RWPE2 (cell line): ENCODE measurements at regions not wholly inside any gene's neighbourhood (a gene's known extent, or its start where the extent isn't known, plus 50 kb on each side); places are given as distances from the start of the nearest gene placed in this dataset.

Experiments
- ATAC-seq: fragments of 200-7000 bp; cut with Tn5 transposase; 3 replicates; pipeline ENCODE4 v1.9.1; 2021; ENCODE audit warnings: low read depth
- DNase-seq: peaks from one replicate; pipeline ENCODE4 v3.0.0-alpha.2; 2020; ENCODE audit warnings: low spot score
- H3K27ac ChIP-seq: fragments of 450-650 bp; 2 replicates; pipeline ENCODE4 v1.5.1; 2017; ENCODE audit warnings: mild to moderate bottlenecking; ENCODE audit not compliant: poor library complexity, severe bottlenecking
- H3K27me3 ChIP-seq: fragments of 250-450 bp; sonication (Bioruptor Pico); 2 replicates; pipeline ENCODE4 v1.5.1; 2021; ENCODE audit warnings: mild to moderate bottlenecking, moderate library complexity; ENCODE audit not compliant: insufficient read depth, poor library complexity, severe bottlenecking
- H3K36me3 ChIP-seq: fragments of 250-450 bp; sonication (Bioruptor Pico); 2 replicates; pipeline ENCODE4 v1.5.1; 2020; ENCODE audit warnings: low read depth, mild to moderate bottlenecking, moderate library complexity
- H3K4me1 ChIP-seq: fragments of 250-450 bp; sonication (Bioruptor Pico); 2 replicates; pipeline ENCODE4 v1.5.1; 2021; ENCODE audit warnings: mild to moderate bottlenecking, moderate library complexity; ENCODE audit not compliant: insufficient read depth, poor library complexity, severe bottlenecking
- H3K4me3 ChIP-seq: fragments of 250-450 bp; sonication (Bioruptor Pico); 2 replicates; pipeline ENCODE4 v1.5.1; 2021; ENCODE audit warnings: mild to moderate bottlenecking, moderate library complexity; ENCODE audit not compliant: severe bottlenecking
- H3K9me3 ChIP-seq: fragments of 250-450 bp; sonication (Bioruptor Pico); 2 replicates; pipeline ENCODE4 v1.5.1; 2021; ENCODE audit warnings: mild to moderate bottlenecking, moderate library complexity; ENCODE audit not compliant: severe bottlenecking
- TF ChIP-seq, protein P1 (sequence below): fragments of 450-650 bp; IDR thresholded peaks from one replicate; pipeline ENCODE4 v1.5.1; 2017; ENCODE audit warnings: mild to moderate bottlenecking, moderate library complexity; ENCODE audit not compliant: poor library complexity, severe bottlenecking

DNA sequence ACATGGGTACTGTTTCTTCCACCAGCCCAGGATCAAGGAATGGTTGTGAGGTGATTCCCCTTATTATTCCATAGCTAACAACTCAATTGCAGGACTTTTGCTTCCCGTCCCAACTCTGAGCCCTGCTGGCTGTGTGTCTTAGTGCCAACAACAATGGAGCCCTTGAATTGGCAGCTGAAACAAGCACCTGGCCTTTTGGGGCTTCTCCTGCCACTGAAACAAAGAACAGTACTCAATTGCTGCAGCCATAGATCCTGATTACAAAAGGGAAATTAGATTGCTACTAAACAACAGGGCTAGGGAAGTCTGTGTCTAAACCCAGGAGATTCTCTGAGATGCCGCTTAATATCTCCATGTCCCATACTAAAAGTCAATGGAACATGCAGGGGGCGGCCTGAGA is 61.3 kb upstream of the CARMIL1 start:
- Histone ChIP-seq H3K27me3 (no peaks in the 10 kb centered on the region), H3K36me3 (no peaks in the 10 kb centered on the region), H3K9me3 (no peaks in the 10 kb centered on the region), H3K4me3 (no peak overlapping the region), H3K4me1 (peaks cover 15% of the 10 kb centered on the region), H3K27ac (no peak overlapping the region)
- no peak for ATAC-seq
- TF ChIP-seq, protein P1, sequence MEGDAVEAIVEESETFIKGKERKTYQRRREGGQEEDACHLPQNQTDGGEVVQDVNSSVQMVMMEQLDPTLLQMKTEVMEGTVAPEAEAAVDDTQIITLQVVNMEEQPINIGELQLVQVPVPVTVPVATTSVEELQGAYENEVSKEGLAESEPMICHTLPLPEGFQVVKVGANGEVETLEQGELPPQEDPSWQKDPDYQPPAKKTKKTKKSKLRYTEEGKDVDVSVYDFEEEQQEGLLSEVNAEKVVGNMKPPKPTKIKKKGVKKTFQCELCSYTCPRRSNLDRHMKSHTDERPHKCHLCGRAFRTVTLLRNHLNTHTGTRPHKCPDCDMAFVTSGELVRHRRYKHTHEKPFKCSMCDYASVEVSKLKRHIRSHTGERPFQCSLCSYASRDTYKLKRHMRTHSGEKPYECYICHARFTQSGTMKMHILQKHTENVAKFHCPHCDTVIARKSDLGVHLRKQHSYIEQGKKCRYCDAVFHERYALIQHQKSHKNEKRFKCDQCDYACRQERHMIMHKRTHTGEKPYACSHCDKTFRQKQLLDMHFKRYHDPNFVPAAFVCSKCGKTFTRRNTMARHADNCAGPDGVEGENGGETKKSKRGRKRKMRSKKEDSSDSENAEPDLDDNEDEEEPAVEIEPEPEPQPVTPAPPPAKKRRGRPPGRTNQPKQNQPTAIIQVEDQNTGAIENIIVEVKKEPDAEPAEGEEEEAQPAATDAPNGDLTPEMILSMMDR = no peak
- no peak for DNase-seq

DNA sequence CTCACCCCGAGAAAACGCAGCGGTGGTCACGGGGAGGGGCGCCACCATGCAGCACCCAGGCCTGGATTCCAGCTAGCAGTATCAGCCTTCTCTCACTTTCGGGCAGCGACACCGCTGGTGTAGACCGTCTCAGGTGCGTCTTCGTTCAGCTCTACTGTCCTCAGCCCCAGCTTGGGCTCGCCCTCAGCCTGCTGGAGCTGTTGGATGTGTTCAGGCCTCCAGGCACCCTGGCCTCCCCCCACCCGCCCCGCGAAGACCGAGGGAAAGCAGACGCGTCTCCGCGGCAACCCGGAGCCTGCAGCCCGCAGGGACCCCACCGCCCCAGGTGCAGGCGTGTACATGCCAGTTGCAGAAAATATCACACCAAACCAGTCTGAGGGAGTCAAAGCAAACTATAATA is 60.8 kb upstream of the CARMIL1 start:
- Histone ChIP-seq H3K36me3 (no peaks in the 10 kb centered on the region), H3K4me1 (peaks cover 17% of the 10 kb centered on the region), H3K9me3 (no peaks in the 10 kb centered on the region), H3K27me3 (no peaks in the 10 kb centered on the region), H3K27ac (peak overlapping the region; percentile 68), H3K4me3 (no peak overlapping the region)
- no peak for DNase-seq
- ATAC-seq = no peak
- TF ChIP-seq, protein P1 = no peak

DNA sequence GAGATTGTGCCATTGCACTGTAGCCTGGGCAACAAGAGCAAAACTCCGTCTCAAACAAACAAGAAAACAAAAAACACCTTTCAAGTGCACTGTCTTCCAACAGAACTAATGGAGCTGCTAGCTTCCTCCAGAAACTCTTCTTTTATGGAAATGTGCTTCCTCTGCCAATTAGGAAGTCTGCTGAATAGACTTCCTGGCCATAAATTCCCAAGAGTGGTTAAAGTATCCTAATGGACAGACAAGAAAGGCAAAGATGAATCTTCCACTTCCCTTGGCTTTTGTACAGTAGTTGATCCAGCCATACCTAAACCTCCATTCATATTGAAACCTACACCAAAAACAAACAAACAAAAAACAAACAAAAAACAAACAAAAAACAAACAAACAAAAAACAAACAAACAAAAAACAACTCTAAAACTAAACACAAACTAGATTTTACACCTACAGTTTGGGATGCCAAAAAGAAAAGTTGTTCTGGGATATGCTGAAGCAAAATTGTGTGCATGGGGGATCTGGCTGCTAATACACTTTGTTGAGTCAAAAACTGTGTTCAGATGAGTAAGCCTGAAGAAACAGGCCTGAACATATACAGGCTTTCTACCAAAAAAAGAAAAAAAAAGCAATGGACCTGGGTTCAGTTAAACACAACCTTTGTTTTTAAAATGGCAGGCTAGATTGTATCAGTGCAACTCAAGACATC is 59.8 kb upstream of the CARMIL1 start:
- TF ChIP-seq, protein P1 = no peak
- peaks cover 20% of the 10 kb centered on the region for H3K4me1 ChIP-seq
- H3K27ac ChIP-seq = peak overlapping the region; percentile 68
- no peak for DNase-seq
- H3K27me3 ChIP-seq = no peaks in the 10 kb centered on the region
- H3K36me3 ChIP-seq = no peaks in the 10 kb centered on the region
- H3K4me3 ChIP-seq = no peak overlapping the region
- no peaks in the 10 kb centered on the region for H3K9me3 ChIP-seq
- ATAC-seq = peak; percentile 45; the same call in 1 of the 3 replicates

DNA sequence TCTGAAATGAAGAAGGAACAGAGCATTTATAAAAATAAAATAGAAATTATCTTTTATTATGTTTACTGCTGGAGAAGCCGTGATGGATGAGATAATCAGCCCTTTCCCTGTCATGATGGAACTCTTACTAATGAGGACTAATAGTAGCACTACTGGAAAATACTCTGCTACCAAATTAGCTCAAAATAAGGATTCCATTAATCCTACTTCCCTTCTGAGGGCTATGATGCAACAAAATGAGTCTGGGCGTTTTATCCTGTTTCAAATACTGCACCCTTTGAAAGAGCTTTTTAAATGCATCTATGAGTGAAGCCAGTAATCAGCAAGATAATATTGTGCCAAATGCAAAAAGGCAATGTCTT is 59.3 kb upstream of the CARMIL1 start:
- Histone ChIP-seq H3K27ac (peak overlapping the region; percentile 68), H3K36me3 (no peaks in the 10 kb centered on the region), H3K4me3 (no peak overlapping the region), H3K9me3 (no peaks in the 10 kb centered on the region), H3K27me3 (no peaks in the 10 kb centered on the region), H3K4me1 (peaks cover 20% of the 10 kb centered on the region)
- ATAC-seq (no peak), DNase-seq (no peak)
- TF ChIP-seq, protein P1 = no peak

DNA sequence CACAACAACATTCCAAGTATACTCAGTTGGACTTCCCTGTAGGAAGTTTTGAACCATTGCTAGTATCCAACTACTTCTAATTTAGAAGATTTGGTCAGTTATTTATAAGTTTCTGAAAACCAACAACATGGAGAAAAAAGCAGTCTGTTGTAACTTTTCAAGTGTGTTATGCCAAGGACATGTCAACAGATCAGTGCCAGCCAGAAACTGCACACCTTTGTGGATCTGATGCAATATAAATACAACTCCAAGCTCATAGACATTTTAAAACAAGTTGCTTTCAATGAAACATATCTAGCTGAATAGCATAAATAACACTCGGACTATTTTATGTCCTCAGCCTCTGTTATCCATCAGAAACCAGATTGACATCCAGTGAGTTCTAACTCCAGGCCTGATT is 58.3 kb upstream of the CARMIL1 start:
- H3K9me3 ChIP-seq = no peaks in the 10 kb centered on the region
- TF ChIP-seq, protein P1 = no peak
- H3K27ac ChIP-seq = no peak overlapping the region
- DNase-seq = no peak
- no peaks in the 10 kb centered on the region for H3K27me3 ChIP-seq
- peaks cover 20% of the 10 kb centered on the region for H3K4me1 ChIP-seq
- ATAC-seq = no peak
- no peak overlapping the region for H3K4me3 ChIP-seq
- no peaks in the 10 kb centered on the region for H3K36me3 ChIP-seq
